ENCODE measurements at regions not wholly inside any gene's neighbourhood (a gene's known extent, or its start where the extent isn't known, plus 50 kb on each side); places are given as distances from the start of the nearest gene placed in this dataset.

GRCh38 chr16:85288869-85289660, 176.8 kb upstream of the CIBAR2 start (continued):
- TF ChIP-seq ZNF280D (CRISPR knock-in tag; IDR thresholded peaks at IDR 0.05) (peak; percentile 88; the same call in 1 of the 2 replicates), ZNF138 (CRISPR knock-in tag; IDR thresholded peaks at IDR 0.05; ENCODE audit: low read depth) (no peak), NR2C2 (CRISPR knock-in tag; IDR thresholded peaks at IDR 0.05; ENCODE audit: borderline replicate concordance) (peak; percentile 97), ONECUT2 (CRISPR knock-in tag; IDR thresholded peaks at IDR 0.05) (no peak; the same call in 1 of the 2 replicates), ZNF34 (CRISPR knock-in tag; IDR thresholded peaks at IDR 0.05; ENCODE audit: borderline replicate concordance) (peak; percentile 92; the same call in 1 of the 2 replicates), ZNF264 (CRISPR knock-in tag; IDR thresholded peaks at IDR 0.05) (no peak), ZKSCAN1 (IDR thresholded peaks at IDR 0.05; ENCODE audit: low read length) (no peak), NR2F1 (CRISPR knock-in tag; IDR thresholded peaks at IDR 0.05) (peak; percentile 97 to 99), DPF2 (CRISPR knock-in tag; IDR thresholded peaks at IDR 0.05; ENCODE audit: borderline replicate concordance, low read depth) (peak; percentile 88), ZKSCAN8 (CRISPR knock-in tag; IDR thresholded peaks at IDR 0.05; ENCODE audit: borderline replicate concordance) (peak; percentile 89; the same call in 1 of the 2 replicates), HIVEP1 (CRISPR knock-in tag; IDR thresholded peaks at IDR 0.05) (peak; percentile 51; the same call in 1 of the 2 replicates)
- TF ChIP-seq, protein P1, sequence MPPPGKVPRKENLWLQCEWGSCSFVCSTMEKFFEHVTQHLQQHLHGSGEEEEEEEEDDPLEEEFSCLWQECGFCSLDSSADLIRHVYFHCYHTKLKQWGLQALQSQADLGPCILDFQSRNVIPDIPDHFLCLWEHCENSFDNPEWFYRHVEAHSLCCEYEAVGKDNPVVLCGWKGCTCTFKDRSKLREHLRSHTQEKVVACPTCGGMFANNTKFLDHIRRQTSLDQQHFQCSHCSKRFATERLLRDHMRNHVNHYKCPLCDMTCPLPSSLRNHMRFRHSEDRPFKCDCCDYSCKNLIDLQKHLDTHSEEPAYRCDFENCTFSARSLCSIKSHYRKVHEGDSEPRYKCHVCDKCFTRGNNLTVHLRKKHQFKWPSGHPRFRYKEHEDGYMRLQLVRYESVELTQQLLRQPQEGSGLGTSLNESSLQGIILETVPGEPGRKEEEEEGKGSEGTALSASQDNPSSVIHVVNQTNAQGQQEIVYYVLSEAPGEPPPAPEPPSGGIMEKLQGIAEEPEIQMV (CRISPR knock-in tag; IDR thresholded peaks at IDR 0.05; ENCODE audit: low read depth) = no peak
- TF ChIP-seq, protein P2, sequence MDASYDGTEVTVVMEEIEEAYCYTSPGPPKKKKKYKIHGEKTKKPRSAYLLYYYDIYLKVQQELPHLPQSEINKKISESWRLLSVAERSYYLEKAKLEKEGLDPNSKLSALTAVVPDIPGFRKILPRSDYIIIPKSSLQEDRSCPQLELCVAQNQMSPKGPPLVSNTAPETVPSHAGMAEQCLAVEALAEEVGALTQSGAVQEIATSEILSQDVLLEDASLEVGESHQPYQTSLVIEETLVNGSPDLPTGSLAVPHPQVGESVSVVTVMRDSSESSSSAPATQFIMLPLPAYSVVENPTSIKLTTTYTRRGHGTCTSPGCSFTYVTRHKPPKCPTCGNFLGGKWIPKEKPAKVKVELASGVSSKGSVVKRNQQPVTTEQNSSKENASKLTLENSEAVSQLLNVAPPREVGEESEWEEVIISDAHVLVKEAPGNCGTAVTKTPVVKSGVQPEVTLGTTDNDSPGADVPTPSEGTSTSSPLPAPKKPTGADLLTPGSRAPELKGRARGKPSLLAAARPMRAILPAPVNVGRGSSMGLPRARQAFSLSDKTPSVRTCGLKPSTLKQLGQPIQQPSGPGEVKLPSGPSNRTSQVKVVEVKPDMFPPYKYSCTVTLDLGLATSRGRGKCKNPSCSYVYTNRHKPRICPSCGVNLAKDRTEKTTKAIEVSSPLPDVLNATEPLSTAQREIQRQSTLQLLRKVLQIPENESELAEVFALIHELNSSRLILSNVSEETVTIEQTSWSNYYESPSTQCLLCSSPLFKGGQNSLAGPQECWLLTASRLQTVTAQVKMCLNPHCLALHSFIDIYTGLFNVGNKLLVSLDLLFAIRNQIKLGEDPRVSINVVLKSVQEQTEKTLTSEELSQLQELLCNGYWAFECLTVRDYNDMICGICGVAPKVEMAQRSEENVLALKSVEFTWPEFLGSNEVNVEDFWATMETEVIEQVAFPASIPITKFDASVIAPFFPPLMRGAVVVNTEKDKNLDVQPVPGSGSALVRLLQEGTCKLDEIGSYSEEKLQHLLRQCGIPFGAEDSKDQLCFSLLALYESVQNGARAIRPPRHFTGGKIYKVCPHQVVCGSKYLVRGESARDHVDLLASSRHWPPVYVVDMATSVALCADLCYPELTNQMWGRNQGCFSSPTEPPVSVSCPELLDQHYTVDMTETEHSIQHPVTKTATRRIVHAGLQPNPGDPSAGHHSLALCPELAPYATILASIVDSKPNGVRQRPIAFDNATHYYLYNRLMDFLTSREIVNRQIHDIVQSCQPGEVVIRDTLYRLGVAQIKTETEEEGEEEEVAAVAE (CRISPR knock-in tag; IDR thresholded peaks at IDR 0.05; ENCODE audit: borderline replicate concordance) = no peak
- TF ChIP-seq, protein P3, sequence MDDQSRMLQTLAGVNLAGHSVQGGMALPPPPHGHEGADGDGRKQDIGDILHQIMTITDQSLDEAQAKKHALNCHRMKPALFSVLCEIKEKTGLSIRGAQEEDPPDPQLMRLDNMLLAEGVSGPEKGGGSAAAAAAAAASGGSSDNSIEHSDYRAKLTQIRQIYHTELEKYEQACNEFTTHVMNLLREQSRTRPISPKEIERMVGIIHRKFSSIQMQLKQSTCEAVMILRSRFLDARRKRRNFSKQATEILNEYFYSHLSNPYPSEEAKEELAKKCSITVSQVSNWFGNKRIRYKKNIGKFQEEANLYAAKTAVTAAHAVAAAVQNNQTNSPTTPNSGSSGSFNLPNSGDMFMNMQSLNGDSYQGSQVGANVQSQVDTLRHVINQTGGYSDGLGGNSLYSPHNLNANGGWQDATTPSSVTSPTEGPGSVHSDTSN (CRISPR knock-in tag; IDR thresholded peaks at IDR 0.05; ENCODE audit: borderline replicate concordance) = no peak
